ENCODE measurements at regions not wholly inside any gene's neighbourhood (a gene's known extent, or its start where the extent isn't known, plus 50 kb on each side); places are given as distances from the start of the nearest gene placed in this dataset.
"Not testable (repeated sequence)": the region's sequence is repeated elsewhere in the genome, so short reads cannot be mapped to it uniquely, and the experiment has no call there.

DNA sequence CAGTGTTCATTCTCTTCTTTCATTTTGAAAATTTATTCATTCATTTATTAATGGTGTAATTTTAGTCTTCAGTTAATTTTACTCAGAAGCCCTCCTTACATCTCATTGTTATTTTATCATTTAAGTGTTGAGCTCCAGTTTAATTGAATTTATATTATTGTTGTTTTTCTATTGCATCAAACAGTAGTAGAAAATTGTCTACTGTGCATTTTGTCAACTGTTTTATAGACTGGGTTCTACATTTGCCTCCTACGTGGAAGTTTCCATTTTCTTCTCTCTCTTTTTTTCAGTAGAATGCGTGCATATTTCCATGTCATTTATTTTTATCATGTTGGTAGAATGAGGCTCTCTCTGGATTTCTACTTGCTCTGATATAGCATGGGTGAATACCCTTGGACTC is 487.4 kb downstream of the NR2F2 start:
- Mint-ChIP-seq H3K4me3 (no peak overlapping the region), H3K4me1 (no peaks in the 10 kb centered on the region), H3K36me3 (no peaks in the 10 kb centered on the region), H3K9me3 (peaks cover 6% of the 10 kb centered on the region), H3K27me3 (no peaks in the 10 kb centered on the region), H3K27ac (no peak overlapping the region)
- no peak for ATAC-seq

- Mint-ChIP-seq H3K36me3 (no peaks in the 10 kb centered on the region), H3K4me3 (no peak overlapping the region), H3K4me1 (no peaks in the 10 kb centered on the region), H3K9me3 (peaks cover 5% of the 10 kb centered on the region), H3K27me3 (no peaks in the 10 kb centered on the region), H3K27ac (no peak overlapping the region)
- ATAC-seq: no peak
These were observed 488.4 kb downstream of the NR2F2 start for GRCh38 chr15:96818861-96819260.

- Mint-ChIP-seq H3K27me3 (no peaks in the 10 kb centered on the region), H3K4me3 (no peak overlapping the region), H3K9me3 (peaks cover 2% of the 10 kb centered on the region), H3K4me1 (no peaks in the 10 kb centered on the region), H3K27ac (no peak overlapping the region), H3K36me3 (no peaks in the 10 kb centered on the region)
- no peak for ATAC-seq
These were observed 497.5 kb downstream of the NR2F2 start for GRCh38 chr15:96827981-96828380.

GRCh38 chr15:96837241-96837970 is 506.9 kb downstream of the NR2F2 start:
- no peak for ATAC-seq
- Mint-ChIP-seq H3K4me3 (no peak overlapping the region), H3K9me3 (peaks cover 6% of the 10 kb centered on the region), H3K4me1 (no peaks in the 10 kb centered on the region), H3K27me3 (no peaks in the 10 kb centered on the region), H3K27ac (no peak overlapping the region), H3K36me3 (no peaks in the 10 kb centered on the region)

DNA sequence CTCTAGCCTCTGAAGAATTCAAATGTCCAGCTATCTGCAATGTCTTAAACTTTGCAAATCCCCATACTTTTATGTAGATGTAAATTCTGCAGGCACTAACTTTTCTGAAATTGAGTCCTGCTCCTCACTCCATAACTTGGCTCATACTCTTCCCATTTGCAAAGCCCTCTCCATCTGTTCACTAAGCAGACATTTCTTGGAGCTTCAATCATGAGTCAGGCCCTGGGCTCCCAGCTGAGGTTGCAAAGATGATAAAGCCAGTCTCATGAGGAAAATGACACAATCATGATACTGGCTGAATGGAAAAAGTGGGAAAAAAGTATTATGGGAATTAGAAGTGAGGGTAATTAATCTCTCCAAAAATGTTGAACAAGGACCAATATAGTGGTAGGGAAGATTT is 507.6 kb downstream of the NR2F2 start:
- H3K4me1 Mint-ChIP-seq: no peaks in the 10 kb centered on the region
- no peak overlapping the region for H3K4me3 Mint-ChIP-seq
- ATAC-seq: no peak
- H3K27me3 Mint-ChIP-seq: no peaks in the 10 kb centered on the region
- no peak overlapping the region for H3K27ac Mint-ChIP-seq
- no peaks in the 10 kb centered on the region for H3K36me3 Mint-ChIP-seq
- H3K9me3 Mint-ChIP-seq: peaks cover 6% of the 10 kb centered on the region

GRCh38 chr15:96849271-96849900 is 518.9 kb downstream of the NR2F2 start:
- Mint-ChIP-seq H3K4me1 (no peaks in the 10 kb centered on the region), H3K9me3 (peaks cover 5% of the 10 kb centered on the region), H3K27ac (no peak overlapping the region), H3K36me3 (no peaks in the 10 kb centered on the region), H3K4me3 (no peak overlapping the region), H3K27me3 (no peaks in the 10 kb centered on the region)
- ATAC-seq: no peak

GRCh38 chr15:96851613-96852012 is 521.1 kb downstream of the NR2F2 start:
- H3K9me3 Mint-ChIP-seq: peaks cover 7% of the 10 kb centered on the region
- no peak overlapping the region for H3K27ac Mint-ChIP-seq
- no peaks in the 10 kb centered on the region for H3K27me3 Mint-ChIP-seq
- H3K36me3 Mint-ChIP-seq: no peaks in the 10 kb centered on the region
- no peak for ATAC-seq
- H3K4me3 Mint-ChIP-seq: no peak overlapping the region
- no peaks in the 10 kb centered on the region for H3K4me1 Mint-ChIP-seq

DNA sequence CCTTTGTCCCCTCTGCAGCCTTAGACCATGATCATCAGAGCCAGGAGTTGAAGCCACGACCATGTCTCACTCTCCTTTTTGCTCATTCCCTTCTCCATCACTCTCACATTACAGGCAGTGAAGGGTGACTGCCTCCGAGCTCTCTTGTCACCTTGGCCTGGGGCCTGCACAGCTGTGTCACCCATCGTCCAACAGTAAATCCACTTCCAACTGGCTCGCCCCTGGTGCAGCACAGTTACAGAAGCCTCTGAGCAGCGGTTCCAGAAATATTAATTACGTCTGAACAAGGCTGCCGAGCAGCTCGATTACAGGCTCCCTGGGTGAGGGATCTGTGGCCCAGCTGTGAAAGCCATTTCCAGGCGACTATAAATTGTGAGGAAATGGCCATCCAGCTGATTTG is 528.2 kb downstream of the NR2F2 start:
- Mint-ChIP-seq H3K9me3 (peaks cover 9% of the 10 kb centered on the region), H3K27ac (no peak overlapping the region), H3K27me3 (no peaks in the 10 kb centered on the region), H3K36me3 (no peaks in the 10 kb centered on the region), H3K4me3 (no peak overlapping the region), H3K4me1 (no peaks in the 10 kb centered on the region)
- no peak for ATAC-seq

DNA sequence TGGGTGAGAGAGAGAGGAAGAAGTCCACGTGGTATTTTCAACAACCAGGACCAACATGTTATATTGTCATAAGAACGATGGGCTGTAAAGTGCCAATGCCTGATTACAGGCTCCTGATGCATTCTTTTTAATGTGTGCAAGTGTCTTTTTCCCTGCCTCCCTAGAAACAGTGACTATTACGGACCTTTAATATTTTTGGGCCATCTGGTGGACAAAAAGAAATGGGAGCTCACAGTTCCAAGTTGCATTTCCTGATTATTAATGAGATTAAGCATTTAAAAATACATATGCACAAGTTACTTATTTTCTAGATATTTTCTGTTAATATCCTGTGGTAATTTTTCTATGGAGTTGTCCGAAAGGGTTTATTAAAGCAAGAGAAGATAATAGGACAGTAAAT is 530.2 kb downstream of the NR2F2 start:
- Mint-ChIP-seq H3K27ac (no peak overlapping the region), H3K36me3 (no peaks in the 10 kb centered on the region), H3K27me3 (no peaks in the 10 kb centered on the region), H3K4me1 (no peaks in the 10 kb centered on the region), H3K4me3 (no peak overlapping the region), H3K9me3 (peaks cover 9% of the 10 kb centered on the region)
- no peak for ATAC-seq

DNA sequence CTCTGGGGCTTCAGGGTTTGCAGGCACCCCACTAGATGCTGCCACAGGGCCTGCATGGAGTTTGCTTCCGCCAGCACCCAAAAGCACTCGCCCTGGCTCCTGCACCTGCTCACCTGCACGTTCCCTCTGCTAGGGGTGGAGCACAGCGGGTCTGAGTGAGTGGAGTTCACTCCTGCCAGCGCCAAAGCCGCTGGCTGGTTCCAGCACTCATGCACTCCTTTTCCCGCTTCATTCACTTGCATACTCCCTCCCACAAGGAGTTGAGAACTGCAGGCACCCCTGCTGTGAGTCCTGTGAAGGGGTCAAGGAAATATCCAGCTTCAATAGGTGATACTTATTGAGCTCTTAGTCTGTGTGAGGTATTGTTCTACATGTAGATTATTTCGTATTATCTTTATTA is 537.5 kb downstream of the NR2F2 start:
- Mint-ChIP-seq H3K27me3 (no peaks in the 10 kb centered on the region), H3K27ac (no peak overlapping the region), H3K4me1 (no peaks in the 10 kb centered on the region), H3K4me3 (no peak overlapping the region), H3K36me3 (no peaks in the 10 kb centered on the region), H3K9me3 (peaks cover 11% of the 10 kb centered on the region)
- ATAC-seq: no peak

GRCh38 chr15:96869122-96869521 is 538.6 kb downstream of the NR2F2 start:
- peaks cover 8% of the 10 kb centered on the region for H3K9me3 Mint-ChIP-seq
- no peak overlapping the region for H3K4me3 Mint-ChIP-seq
- ATAC-seq: no peak
- no peaks in the 10 kb centered on the region for H3K4me1 Mint-ChIP-seq
- H3K27me3 Mint-ChIP-seq: no peaks in the 10 kb centered on the region
- no peaks in the 10 kb centered on the region for H3K36me3 Mint-ChIP-seq
- no peak overlapping the region for H3K27ac Mint-ChIP-seq

DNA sequence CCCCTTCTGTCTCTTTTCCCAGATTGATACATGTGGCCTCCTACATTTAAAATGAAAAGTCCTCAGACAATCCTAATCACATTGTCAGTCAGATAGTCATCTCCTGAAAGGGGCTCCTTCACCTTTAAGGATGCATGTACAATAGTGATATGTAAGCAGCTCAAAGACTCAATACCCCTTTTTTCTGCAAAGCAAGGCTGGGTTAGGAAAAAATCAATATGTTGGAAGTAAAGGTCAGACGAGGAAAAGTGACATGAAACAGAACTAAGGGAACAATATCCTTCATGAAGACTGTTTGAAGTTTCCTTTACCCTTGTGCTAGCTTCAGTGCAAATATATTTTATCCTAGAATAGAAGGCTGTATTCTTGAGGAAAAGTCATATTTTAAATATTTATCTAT is 539.3 kb downstream of the NR2F2 start:
- H3K9me3 Mint-ChIP-seq: peaks cover 8% of the 10 kb centered on the region
- no peaks in the 10 kb centered on the region for H3K4me1 Mint-ChIP-seq
- H3K4me3 Mint-ChIP-seq: no peak overlapping the region
- H3K27ac Mint-ChIP-seq: no peak overlapping the region
- no peaks in the 10 kb centered on the region for H3K27me3 Mint-ChIP-seq
- no peak for ATAC-seq
- H3K36me3 Mint-ChIP-seq: no peaks in the 10 kb centered on the region

DNA sequence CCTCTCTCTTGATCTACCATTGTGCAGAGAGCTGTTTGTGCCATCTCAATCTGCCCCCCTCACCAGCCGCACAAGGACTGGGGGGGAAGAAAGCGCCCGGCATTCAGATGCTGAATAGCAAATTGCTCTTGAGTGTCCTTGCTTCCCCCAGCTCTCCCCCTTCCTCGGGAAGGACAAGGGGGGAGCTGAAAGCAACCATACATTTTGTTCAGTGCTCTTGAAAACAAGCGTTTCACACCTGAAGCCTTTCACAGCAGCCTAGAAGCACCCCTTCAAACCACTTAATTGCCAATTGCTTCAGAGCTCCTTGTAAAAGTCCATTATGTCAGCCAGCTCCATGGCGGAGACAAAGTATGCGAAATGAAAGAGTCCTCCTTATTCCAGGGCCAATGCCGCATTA is 540.1 kb downstream of the NR2F2 start:
- Mint-ChIP-seq H3K4me3 (no peak overlapping the region), H3K9me3 (peaks cover 8% of the 10 kb centered on the region), H3K27me3 (no peaks in the 10 kb centered on the region), H3K36me3 (no peaks in the 10 kb centered on the region), H3K27ac (no peak overlapping the region), H3K4me1 (no peaks in the 10 kb centered on the region)
- no peak for ATAC-seq

GRCh38 chr15:96877442-96877841 is 546.9 kb downstream of the NR2F2 start:
- H3K27ac Mint-ChIP-seq, H3K4me3 Mint-ChIP-seq, ATAC-seq, H3K9me3 Mint-ChIP-seq, H3K4me1 Mint-ChIP-seq, H3K27me3 Mint-ChIP-seq, H3K36me3 Mint-ChIP-seq: not testable (repeated sequence)

GRCh38 chr15:96878129-96878528 is 547.6 kb downstream of the NR2F2 start:
- Mint-ChIP-seq H3K27ac (no peak overlapping the region), H3K4me3 (no peak overlapping the region), H3K27me3 (no peaks in the 10 kb centered on the region), H3K36me3 (no peaks in the 10 kb centered on the region), H3K9me3 (peaks cover 5% of the 10 kb centered on the region), H3K4me1 (no peaks in the 10 kb centered on the region)
- no peak for ATAC-seq

- no peak overlapping the region for H3K27ac Mint-ChIP-seq
- no peak for ATAC-seq
- no peaks in the 10 kb centered on the region for H3K36me3 Mint-ChIP-seq
- H3K4me3 Mint-ChIP-seq: no peak overlapping the region
- no peaks in the 10 kb centered on the region for H3K27me3 Mint-ChIP-seq
- H3K4me1 Mint-ChIP-seq: no peaks in the 10 kb centered on the region
- no peaks in the 10 kb centered on the region for H3K9me3 Mint-ChIP-seq
These were observed 551.7 kb downstream of the NR2F2 start for GRCh38 chr15:96882121-96882772.

All from stimulated activated memory B cell treated with anti-CD40 and anti-IgM and Interleukin-4, amounts not matched to agents 10 μg/mL and 1 μg/mL and 100 μg/mL, for 72 hours (primary cell).